Ishikawa (cell line): ENCODE measurements at regions not wholly inside any gene's neighbourhood (a gene's known extent, or its start where the extent isn't known, plus 50 kb on each side); places are given as distances from the start of the nearest gene placed in this dataset.

Experiments
- CEBPB ChIP-seq: IDR thresholded peaks from 2 replicates; pipeline ENCODE4 v1.6.1; 2012
- CREB1 ChIP-seq: IDR thresholded peaks from 2 replicates; pipeline ENCODE4 v1.6.1; 2012; ENCODE audit warnings: low read depth
- EGR1 ChIP-seq: IDR thresholded peaks from 2 replicates; pipeline ENCODE4 v1.6.1; 2012
- EP300 ChIP-seq: IDR thresholded peaks from 2 replicates; pipeline ENCODE4 v1.6.1; 2012; ENCODE audit warnings: borderline replicate concordance
- FOXM1 ChIP-seq: IDR thresholded peaks from 2 replicates; pipeline ENCODE4 v1.6.1; 2012; ENCODE audit warnings: low read depth, borderline replicate concordance
- NFIC ChIP-seq: IDR thresholded peaks from 2 replicates; pipeline ENCODE4 v1.6.1; 2012
- RAD21 ChIP-seq: IDR thresholded peaks from 2 replicates; pipeline ENCODE4 v1.6.1; 2012; ENCODE audit warnings: low read depth
- TAF1 ChIP-seq: IDR thresholded peaks from 2 replicates; pipeline ENCODE4 v1.6.1; 2012; ENCODE audit warnings: low read depth, mild to moderate bottlenecking
- TCF12 ChIP-seq: IDR thresholded peaks from 2 replicates; pipeline ENCODE4 v1.6.1; 2012; ENCODE audit warnings: low read depth
- TEAD4 ChIP-seq: IDR thresholded peaks from 2 replicates; pipeline ENCODE4 v1.6.1; 2012
- YY1 ChIP-seq: IDR thresholded peaks from 2 replicates; pipeline ENCODE4 v1.6.1; 2012; ENCODE audit warnings: low read depth
- ZBTB7A ChIP-seq: IDR thresholded peaks from 2 replicates; pipeline ENCODE4 v1.6.1; 2012; ENCODE audit warnings: low read depth
- TF ChIP-seq, protein P1 (sequence below): IDR thresholded peaks from 2 replicates; pipeline ENCODE4 v1.6.1; 2012
- TF ChIP-seq, protein P2 (sequence below): IDR thresholded peaks from 2 replicates; pipeline ENCODE4 v1.6.1; 2012
- TF ChIP-seq, protein P3 (sequence below): IDR thresholded peaks from 2 replicates; pipeline ENCODE4 v1.6.1; 2012; ENCODE audit warnings: low read depth, mild to moderate bottlenecking

GRCh38 chr3:90011596-90011995 is 904.2 kb downstream of the EPHA3 start:
- TF ChIP-seq, protein P1, sequence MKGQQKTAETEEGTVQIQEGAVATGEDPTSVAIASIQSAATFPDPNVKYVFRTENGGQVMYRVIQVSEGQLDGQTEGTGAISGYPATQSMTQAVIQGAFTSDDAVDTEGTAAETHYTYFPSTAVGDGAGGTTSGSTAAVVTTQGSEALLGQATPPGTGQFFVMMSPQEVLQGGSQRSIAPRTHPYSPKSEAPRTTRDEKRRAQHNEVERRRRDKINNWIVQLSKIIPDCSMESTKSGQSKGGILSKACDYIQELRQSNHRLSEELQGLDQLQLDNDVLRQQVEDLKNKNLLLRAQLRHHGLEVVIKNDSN = no peak
- TF ChIP-seq ZBTB7A (no peak), EGR1 (no peak)

- TF ChIP-seq, protein P2, sequence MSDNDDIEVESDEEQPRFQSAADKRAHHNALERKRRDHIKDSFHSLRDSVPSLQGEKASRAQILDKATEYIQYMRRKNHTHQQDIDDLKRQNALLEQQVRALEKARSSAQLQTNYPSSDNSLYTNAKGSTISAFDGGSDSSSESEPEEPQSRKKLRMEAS = no peak
- TF ChIP-seq NFIC = no peak
These were observed 904.6 kb downstream of the EPHA3 start for GRCh38 chr3:90011996-90012395.

- TF ChIP-seq TEAD4 (no peak), ZBTB7A (no peak), RAD21 (no peak), CEBPB (no peak), TAF1 (no peak), FOXM1 (no peak), TCF12 (no peak), NFIC (no peak)
- TF ChIP-seq, protein P1 = no peak
- TF ChIP-seq, protein P3, sequence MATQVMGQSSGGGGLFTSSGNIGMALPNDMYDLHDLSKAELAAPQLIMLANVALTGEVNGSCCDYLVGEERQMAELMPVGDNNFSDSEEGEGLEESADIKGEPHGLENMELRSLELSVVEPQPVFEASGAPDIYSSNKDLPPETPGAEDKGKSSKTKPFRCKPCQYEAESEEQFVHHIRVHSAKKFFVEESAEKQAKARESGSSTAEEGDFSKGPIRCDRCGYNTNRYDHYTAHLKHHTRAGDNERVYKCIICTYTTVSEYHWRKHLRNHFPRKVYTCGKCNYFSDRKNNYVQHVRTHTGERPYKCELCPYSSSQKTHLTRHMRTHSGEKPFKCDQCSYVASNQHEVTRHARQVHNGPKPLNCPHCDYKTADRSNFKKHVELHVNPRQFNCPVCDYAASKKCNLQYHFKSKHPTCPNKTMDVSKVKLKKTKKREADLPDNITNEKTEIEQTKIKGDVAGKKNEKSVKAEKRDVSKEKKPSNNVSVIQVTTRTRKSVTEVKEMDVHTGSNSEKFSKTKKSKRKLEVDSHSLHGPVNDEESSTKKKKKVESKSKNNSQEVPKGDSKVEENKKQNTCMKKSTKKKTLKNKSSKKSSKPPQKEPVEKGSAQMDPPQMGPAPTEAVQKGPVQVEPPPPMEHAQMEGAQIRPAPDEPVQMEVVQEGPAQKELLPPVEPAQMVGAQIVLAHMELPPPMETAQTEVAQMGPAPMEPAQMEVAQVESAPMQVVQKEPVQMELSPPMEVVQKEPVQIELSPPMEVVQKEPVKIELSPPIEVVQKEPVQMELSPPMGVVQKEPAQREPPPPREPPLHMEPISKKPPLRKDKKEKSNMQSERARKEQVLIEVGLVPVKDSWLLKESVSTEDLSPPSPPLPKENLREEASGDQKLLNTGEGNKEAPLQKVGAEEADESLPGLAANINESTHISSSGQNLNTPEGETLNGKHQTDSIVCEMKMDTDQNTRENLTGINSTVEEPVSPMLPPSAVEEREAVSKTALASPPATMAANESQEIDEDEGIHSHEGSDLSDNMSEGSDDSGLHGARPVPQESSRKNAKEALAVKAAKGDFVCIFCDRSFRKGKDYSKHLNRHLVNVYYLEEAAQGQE = no peak
These were observed 908.4 kb downstream of the EPHA3 start for GRCh38 chr3:90015688-90016356.

DNA sequence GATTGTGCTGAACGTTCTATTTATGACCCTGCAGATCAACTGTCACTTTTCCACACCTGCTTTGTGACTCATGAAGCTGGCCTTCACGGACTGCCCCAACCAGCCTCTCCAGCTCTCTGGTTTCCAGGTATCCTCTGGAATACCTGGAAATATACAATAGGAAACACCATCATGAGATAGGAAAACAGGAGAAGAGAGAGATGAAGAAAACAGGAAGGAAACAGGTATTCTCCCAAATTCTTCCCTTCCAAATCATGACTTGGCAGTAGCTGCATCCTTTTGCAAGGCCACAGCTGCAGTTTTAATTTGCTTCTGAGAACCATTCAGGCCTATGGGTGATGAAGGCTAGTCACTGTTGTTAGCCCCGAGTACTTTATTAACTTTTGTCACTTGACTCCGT is 909.1 kb downstream of the EPHA3 start:
- TF ChIP-seq TEAD4 (0 out of 2 replicates have a peak, but pooled peaks have one; percentile 14), TCF12 (no peak)
- TF ChIP-seq, protein P2 = no peak

GRCh38 chr3:90018779-90019178 is 911.4 kb downstream of the EPHA3 start:
- no peak for TF ChIP-seq RAD21
- TF ChIP-seq TEAD4 = no peak
- no peak for TF ChIP-seq EP300
- no peak for TF ChIP-seq NFIC

- TF ChIP-seq ZBTB7A = no peak
- TF ChIP-seq, protein P1 = no peak
- no peak for TF ChIP-seq EGR1
- no peak for TF ChIP-seq NFIC
- TF ChIP-seq YY1 = no peak
- TF ChIP-seq, protein P3 = no peak
- no peak for TF ChIP-seq RAD21
- TF ChIP-seq CEBPB = no peak
- no peak for TF ChIP-seq TCF12
- TF ChIP-seq TAF1 = no peak
- TF ChIP-seq TEAD4 = no peak
- TF ChIP-seq, protein P2 = no peak
- TF ChIP-seq CREB1 = no peak
These were observed 917.6 kb downstream of the EPHA3 start for GRCh38 chr3:90025019-90025418.
